GM23338 (cell line): ENCODE measurements at regions not wholly inside any gene's neighbourhood (a gene's known extent, or its start where the extent isn't known, plus 50 kb on each side); places are given as distances from the start of the nearest gene placed in this dataset.
A peak's percentile ranks its signal among the peaks of the same experiment; 100 is the strongest.

Experiments
- ATAC-seq: fragments of 200-7000 bp; cut with Tn5 transposase; 3 replicates; pipeline ENCODE4 v1.9.1; 2020
- DNase-seq: peaks from one replicate; pipeline ENCODE4 v3.0.0-alpha.2; 2015; ENCODE audit warnings: low spot score
- H2AFZ ChIP-seq: fragments of 200-600 bp; sonication (generic); 2 replicates; pipeline ENCODE4 v1.8.0; 2016; ENCODE audit warnings: antibody characterized with exemption, mild to moderate bottlenecking, moderate library complexity
- H3F3A ChIP-seq: fragments of 200-600 bp; sonication (generic); replicated peaks from 2 replicates; pipeline ENCODE4 v1.8.0; 2017; ENCODE audit warnings: antibody characterized with exemption, mixed run types, low read depth
- H3K27ac ChIP-seq: fragments of 200-600 bp; sonication (generic); 2 replicates; pipeline ENCODE4 v1.6.1; 2016; ENCODE audit warnings: low read depth
- H3K27me3 ChIP-seq: fragments of 200-600 bp; sonication (generic); 2 replicates; pipeline ENCODE4 v1.8.0; 2016; ENCODE audit warnings: mild to moderate bottlenecking, mixed run types, moderate library complexity; ENCODE audit not compliant: insufficient read depth
- H3K36me3 ChIP-seq: fragments of 200-600 bp; sonication (generic); 2 replicates; pipeline ENCODE4 v1.8.0; 2016; ENCODE audit warnings: mild to moderate bottlenecking; ENCODE audit not compliant: insufficient read depth
- H3K4me1 ChIP-seq: fragments of 200-600 bp; sonication (generic); 2 replicates; pipeline ENCODE4 v1.8.0; 2016; ENCODE audit warnings: mild to moderate bottlenecking, moderate library complexity; ENCODE audit not compliant: insufficient read depth
- H3K4me2 ChIP-seq: fragments of 200-600 bp; sonication (generic); 2 replicates; pipeline ENCODE4 v1.7.1; 2017; ENCODE audit warnings: mixed run types
- H3K4me3 ChIP-seq: fragments of 200-600 bp; sonication (generic); 2 replicates; pipeline ENCODE4 v1.6.1; 2016; ENCODE audit warnings: mixed run types
- H3K79me2 ChIP-seq: fragments of 200-600 bp; sonication (generic); replicated peaks from 2 replicates; pipeline ENCODE4 v1.8.0; 2017; ENCODE audit warnings: mild to moderate bottlenecking; ENCODE audit not compliant: insufficient read depth
- H3K9me2 ChIP-seq: fragments of 200-600 bp; sonication (generic); 2 replicates; pipeline ENCODE4 v1.8.0; 2017; ENCODE audit not compliant: insufficient read depth
- H4K20me1 ChIP-seq: fragments of 200-600 bp; sonication (generic); replicated peaks from 2 replicates; pipeline ENCODE4 v1.8.0; 2017; ENCODE audit warnings: mild to moderate bottlenecking; ENCODE audit not compliant: insufficient read depth
- H3K27ac Mint-ChIP-seq: 2 replicates; pipeline ENCODE4 v1.8.0; 2020; ENCODE audit warnings: inconsistent platforms, mild to moderate bottlenecking, moderate library complexity, mixed read lengths
- H3K27me3 Mint-ChIP-seq: 3 replicates; pipeline ENCODE4 v1.8.0; 2022; ENCODE audit warnings: low read depth, mild to moderate bottlenecking, moderate library complexity, mixed read lengths, inconsistent platforms; ENCODE audit not compliant: insufficient read depth, poor library complexity
- H3K36me3 Mint-ChIP-seq: 3 replicates; pipeline ENCODE4 v1.8.0; 2021; ENCODE audit warnings: low read depth, mild to moderate bottlenecking, inconsistent platforms, moderate library complexity, mixed read lengths
- H3K4me1 Mint-ChIP-seq: 3 replicates; pipeline ENCODE4 v1.8.0; 2020; ENCODE audit warnings: mild to moderate bottlenecking, inconsistent platforms, mixed read lengths
- H3K4me3 Mint-ChIP-seq: 3 replicates; pipeline ENCODE4 v1.8.0; 2021; ENCODE audit warnings: moderate library complexity, mild to moderate bottlenecking, inconsistent platforms, mixed read lengths
- H3K9me3 Mint-ChIP-seq: 3 replicates; pipeline ENCODE4 v1.8.0; 2020; ENCODE audit warnings: moderate library complexity, mild to moderate bottlenecking, inconsistent platforms, mixed read lengths
- ETS1 ChIP-seq: IDR thresholded peaks from 2 replicates; pipeline ENCODE4 v1.6.1; 2016; ENCODE audit warnings: antibody characterized with exemption
- EZH2phosphoT487 ChIP-seq: fragments of 200-600 bp; sonication (generic); IDR thresholded peaks from one replicate; pipeline ENCODE4 v1.8.1; 2018; ENCODE audit warnings: antibody characterized with exemption; ENCODE audit not compliant: unreplicated experiment
- JUNB ChIP-seq: IDR thresholded peaks from one replicate; pipeline ENCODE4 v1.6.1; 2016; ENCODE audit warnings: antibody characterized with exemption; ENCODE audit not compliant: unreplicated experiment
- ZNF462 ChIP-seq: fragments of 250-450 bp; sonication (Bioruptor Pico); IDR thresholded peaks from 2 replicates; pipeline ENCODE4 v1.5.0; 2020; ENCODE audit warnings: mild to moderate bottlenecking, moderate library complexity
- TF ChIP-seq, protein P1 (sequence below), 2 experiments: fragments of 200-600 bp in 1 of 2; sonication (generic) in 1 of 2; conservative IDR thresholded peaks; 2 replicates each; pipeline versions ENCODE4 v1.5.1 to v1.6.1; 2016 to 2017; ENCODE audit warnings: antibody characterized with exemption in 2 of 2, low read depth in 2 of 2, mild to moderate bottlenecking in 2 of 2, moderate library complexity in 1 of 2

DNA sequence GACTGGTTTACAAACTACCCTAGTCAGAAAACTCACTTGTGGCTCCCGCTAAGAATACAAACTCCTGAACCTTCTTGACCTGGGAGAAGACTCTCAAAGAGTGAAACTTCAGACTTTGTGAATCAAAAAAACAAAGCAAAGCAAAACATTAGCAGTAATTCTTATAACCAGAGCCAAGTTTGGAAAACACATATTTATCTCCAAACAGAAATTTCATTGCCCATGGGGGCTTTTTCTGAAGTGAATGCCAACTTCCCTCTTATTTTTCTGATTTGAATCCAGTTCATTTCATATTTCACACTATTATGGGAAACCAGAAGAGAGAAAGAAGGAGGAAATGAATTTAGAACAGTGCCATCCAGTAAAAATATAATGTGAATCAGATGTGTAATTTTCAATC lies 55.7 kb upstream of the ZNF385D start (continued):
- no peak for TF ChIP-seq ETS1
- no peak for TF ChIP-seq EZH2phosphoT487
- no peak for TF ChIP-seq JUNB

- no peaks in the 10 kb centered on the region for H3K27me3 Mint-ChIP-seq
- ATAC-seq (peak; percentile 96), DNase-seq (peak; percentile 62)
- Histone ChIP-seq H2AFZ (peak overlapping the region; percentile 43), H3K4me1 (no peaks in the 10 kb centered on the region), H3K36me3 (no peaks in the 10 kb centered on the region), H3K4me3 (no peak overlapping the region), H3K79me2 (no peaks in the 10 kb centered on the region), H3K27me3 (no peaks in the 10 kb centered on the region), H3F3A (no peaks in the 10 kb centered on the region), H3K27ac (no peak overlapping the region), H4K20me1 (no peaks in the 10 kb centered on the region), H3K9me2 (no peaks in the 10 kb centered on the region), H3K4me2 (no peak overlapping the region)
- no peaks in the 10 kb centered on the region for H3K9me3 Mint-ChIP-seq
- peaks cover 2% of the 10 kb centered on the region; the same call in 1 of the 3 replicates for H3K4me1 Mint-ChIP-seq
- no peak overlapping the region for H3K27ac Mint-ChIP-seq
- no peak overlapping the region for H3K4me3 Mint-ChIP-seq
- no peaks in the 10 kb centered on the region for H3K36me3 Mint-ChIP-seq
- TF ChIP-seq, protein P1, sequence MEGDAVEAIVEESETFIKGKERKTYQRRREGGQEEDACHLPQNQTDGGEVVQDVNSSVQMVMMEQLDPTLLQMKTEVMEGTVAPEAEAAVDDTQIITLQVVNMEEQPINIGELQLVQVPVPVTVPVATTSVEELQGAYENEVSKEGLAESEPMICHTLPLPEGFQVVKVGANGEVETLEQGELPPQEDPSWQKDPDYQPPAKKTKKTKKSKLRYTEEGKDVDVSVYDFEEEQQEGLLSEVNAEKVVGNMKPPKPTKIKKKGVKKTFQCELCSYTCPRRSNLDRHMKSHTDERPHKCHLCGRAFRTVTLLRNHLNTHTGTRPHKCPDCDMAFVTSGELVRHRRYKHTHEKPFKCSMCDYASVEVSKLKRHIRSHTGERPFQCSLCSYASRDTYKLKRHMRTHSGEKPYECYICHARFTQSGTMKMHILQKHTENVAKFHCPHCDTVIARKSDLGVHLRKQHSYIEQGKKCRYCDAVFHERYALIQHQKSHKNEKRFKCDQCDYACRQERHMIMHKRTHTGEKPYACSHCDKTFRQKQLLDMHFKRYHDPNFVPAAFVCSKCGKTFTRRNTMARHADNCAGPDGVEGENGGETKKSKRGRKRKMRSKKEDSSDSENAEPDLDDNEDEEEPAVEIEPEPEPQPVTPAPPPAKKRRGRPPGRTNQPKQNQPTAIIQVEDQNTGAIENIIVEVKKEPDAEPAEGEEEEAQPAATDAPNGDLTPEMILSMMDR (conservative IDR thresholded peaks at IDR 0.05; ENCODE audit: low read depth in 2 of 2): peak; percentile 8 to 24; a peak in 1 of 4 replicates
- no peak for TF ChIP-seq ZNF462 (CRISPR knock-in tag)
These were observed 74.7 kb upstream of the ZNF385D start for GRCh38 chr3:21825684-21826083.
